Activated CD4-positive, alpha-beta T cell treated with anti-CD3 and anti-CD28 coated beads, Interleukin-2, amount 50 U/mL, for 48 hours (primary cell): ENCODE measurements at regions not wholly inside any gene's neighbourhood (a gene's known extent, or its start where the extent isn't known, plus 50 kb on each side); places are given as distances from the start of the nearest gene placed in this dataset.
"Not testable (repeated sequence)": the region's sequence is repeated elsewhere in the genome, so short reads cannot be mapped to it uniquely, and the experiment has no call there.

ENCODE experiments used
- DNase-seq, 2 experiments: peaks; one replicate each; pipeline ENCODE4 v3.0.0-alpha.2; 2020

DNA sequence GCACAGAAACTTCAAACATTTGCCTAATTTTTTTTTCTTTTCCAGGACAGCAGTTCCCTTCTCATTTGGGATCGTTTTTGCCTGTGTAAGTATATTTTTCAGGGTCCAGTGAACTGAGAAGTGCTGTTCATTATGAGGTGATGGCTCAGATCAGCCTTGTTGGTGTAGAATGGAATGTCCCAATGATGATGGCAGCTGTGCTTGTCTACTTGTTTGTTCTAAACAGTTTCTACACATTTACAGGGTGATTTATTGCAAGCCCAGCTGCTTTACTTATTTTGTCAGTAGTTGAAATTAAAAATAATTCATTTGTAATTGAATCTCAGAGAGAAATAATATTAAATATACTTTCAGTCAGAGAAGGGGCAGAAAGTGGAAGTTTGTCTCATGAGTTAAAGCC is 337.6 kb upstream of the SEMA6A start:
- DNase-seq: no peak

DNA sequence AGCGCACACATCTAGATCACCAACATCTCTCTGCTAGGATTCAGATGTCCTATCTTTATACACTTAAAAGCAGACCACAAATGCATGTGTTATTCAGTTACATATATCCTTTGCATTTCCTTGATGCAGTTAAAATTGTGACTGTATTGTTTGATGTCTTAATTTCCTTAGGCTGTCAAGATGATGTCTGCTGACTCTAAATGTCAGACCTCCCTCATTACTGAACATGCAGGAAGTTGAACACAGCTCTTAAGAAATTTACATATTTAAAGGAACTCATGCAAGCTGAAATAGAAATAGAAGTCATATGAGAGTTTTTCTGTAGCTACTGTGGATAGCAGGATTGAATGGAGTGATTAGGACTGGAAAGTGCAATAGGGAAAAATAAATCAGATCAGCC is 336.5 kb upstream of the SEMA6A start:
- DNase-seq: no peak

DNA sequence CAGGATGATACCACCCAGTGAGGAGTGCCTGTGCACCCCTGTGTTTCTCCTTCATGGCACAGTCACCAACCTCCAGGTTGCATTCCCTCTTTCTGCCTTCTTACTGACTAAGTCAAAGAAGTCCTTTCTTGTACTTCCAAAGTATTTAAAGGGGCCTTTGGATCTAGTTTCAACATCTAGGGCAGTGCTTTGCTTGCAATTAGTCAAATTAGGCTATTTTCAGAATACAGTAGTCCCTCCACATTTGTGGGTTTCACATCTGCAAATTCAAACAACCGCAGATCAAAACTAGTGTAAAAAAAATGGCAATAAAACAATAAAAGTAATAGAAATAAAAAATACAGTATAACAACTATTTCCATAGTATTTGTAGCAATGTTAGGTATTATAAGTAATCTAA is 333.9 kb upstream of the SEMA6A start:
- no peak for DNase-seq

DNA sequence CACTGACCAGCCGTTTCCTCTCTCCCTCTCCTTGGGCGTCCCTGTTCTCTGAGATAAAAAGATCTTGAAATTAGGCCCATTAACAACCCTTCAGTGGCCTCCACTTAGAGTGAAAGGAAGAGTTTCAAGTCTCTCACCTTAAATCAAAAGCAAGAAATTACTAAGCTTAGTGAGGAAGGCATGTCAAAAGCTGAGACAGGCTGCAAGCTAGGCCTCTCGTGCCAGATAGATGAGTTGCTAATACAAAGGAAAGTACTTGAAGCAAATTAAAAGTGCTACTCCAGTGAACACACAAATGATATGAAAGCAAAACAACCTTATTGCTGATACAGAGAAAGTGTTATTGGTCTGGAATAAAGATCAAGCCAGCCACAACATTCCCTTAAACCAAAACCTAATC is 331.3 kb upstream of the SEMA6A start:
- no peak for DNase-seq

DNA sequence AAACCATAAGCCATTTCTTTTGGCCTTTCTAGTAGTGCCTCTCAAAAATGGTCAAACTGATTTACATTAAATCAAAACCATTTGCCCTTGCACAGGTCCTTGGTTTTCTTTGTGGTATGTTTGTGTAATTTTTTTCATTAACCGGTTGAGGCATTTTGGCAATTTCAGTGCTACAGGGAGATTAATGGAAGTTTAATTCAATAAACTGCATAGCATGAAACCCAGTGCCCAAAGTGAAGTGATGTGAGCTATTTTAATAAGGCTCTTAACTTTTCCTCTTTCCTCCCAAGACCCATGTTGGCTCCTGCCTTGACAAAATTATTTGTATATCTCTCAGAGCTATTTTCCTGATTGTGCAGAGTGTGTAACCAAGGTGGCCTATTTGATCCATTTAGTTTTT is 326.2 kb upstream of the SEMA6A start:
- no peak for DNase-seq

DNA sequence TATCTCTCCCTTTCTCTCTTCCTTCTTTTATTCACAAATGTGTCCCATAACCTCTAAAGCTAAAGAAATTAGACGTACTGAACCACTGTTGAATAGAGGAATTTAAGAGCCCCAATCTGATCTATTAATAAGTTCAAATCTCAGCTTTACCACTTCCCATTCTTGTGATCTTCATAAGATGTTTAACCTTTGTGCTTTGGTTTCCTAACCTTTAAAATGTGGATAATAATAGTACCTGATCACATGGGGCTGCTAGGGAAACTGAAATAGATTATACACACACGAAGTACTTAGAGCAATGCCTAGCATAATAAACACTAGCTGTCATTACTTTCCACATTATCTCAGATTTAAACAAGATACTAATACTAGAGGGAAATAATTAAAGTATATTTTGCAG is 324.3 kb upstream of the SEMA6A start:
- no peak for DNase-seq

DNA sequence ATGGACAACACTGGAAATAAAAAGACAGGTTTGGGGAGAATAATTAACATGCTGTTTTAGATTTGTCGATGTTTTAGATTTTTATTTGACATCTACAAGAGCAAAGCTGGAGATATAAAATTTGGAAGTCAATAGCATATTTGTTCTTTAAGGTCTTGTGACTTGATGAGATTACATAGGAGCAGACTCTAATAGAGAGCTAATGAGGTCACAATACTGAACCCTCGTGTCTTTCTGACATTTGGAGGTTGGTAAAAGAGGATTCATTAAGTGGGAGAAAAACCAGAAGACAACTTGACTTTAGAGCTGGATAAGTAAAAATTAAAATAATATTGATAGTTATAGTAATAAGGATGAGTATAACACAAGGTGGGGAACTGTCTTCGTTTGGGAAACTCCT is 322.7 kb upstream of the SEMA6A start:
- DNase-seq: no peak

DNA sequence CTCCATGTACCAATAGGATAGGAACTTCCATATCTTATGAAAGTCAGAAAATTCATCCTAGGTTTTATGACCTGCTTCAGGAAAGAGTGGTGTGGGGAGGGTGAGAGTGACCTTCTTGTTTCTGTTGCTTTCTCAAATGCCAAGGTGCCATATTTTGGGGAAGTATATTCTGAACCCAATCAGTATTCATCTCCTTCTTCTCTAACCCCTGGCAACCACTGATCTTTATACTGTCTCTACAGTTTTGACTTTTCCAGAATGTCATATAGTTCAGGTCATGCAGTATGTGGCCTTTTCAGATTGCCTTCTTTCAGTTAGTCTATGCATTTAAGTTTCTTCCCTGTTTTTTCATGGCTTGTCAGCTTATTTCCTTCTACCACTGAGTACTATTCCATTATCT is 321.4 kb upstream of the SEMA6A start:
- DNase-seq: no peak

DNA sequence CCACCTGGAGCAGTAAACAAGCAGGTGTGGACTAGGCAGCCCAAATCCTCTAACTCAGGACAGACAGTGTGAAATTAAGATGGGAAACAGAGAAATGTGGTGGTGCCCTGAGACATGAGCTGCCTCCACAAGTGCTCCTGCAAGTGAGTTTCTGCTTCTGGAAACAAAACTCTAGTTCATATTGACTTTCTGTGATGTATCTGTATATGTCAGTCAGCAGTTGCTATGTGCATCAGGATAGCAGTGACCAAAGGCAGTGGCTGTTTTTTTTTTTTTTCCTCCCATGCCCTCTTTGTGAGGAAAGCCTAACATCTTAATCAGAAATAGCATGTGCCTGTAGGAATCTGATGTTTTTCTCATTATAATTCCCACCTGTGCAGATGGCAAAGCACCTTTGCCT is 318.4 kb upstream of the SEMA6A start:
- no peak for DNase-seq

DNA sequence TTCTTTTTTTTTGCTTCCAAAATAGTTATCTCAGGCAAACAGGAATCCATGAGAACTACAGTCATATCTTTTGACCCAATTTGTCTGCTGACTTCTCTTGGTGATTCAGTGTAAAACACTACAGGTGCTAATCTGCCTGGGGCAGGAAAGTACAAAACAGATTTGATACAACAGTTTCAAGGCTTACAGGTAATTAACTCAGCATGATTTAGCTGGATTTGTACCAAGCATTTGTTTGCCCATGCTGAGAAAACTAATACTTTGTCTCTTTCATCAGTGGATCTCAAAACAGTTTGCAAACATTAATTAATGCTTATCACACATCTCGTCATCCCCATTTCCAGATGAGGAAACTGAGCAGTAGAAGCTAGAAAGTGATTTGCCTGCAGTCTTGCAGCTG is 312.5 kb upstream of the SEMA6A start:
- DNase-seq: no peak

DNA sequence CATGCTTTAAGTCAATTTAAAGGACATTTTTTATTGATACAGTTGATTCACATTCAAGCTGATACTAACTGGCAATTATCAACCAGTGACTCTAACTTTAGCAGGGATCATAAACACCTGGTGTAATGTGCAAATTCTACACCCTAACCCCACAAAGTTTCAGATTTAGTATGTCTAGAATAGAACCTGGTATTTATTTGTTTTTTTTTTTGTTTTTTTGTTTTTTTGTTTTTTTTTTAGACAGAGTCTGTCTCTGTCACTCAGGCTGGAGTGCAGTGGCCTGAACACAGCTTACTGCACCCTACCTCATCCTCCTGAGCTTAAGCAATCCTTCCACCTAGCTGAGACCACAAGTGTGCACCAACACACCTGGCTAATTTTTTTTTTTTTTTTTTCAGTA is 311.2 kb upstream of the SEMA6A start:
- DNase-seq: no peak

DNA sequence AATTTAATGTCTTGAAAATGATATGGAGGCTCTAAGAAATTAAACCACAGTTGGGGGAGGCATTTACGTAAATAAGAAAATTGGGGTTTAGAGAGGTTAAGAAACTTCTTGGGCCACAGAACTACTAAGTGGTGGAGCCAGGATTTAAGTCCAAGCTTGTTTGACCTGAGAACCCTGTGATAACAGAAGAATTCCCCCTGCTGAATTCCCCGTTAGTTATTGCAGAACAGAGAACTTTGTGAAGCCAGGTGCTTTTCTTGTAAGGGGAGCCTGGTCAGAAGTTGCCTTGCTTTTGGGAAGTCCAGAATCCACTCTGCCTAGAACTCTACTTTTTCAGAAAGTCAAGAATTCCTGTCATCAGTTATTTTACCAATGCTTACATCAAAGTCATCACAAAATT is 309.3 kb upstream of the SEMA6A start:
- no peak for DNase-seq

DNA sequence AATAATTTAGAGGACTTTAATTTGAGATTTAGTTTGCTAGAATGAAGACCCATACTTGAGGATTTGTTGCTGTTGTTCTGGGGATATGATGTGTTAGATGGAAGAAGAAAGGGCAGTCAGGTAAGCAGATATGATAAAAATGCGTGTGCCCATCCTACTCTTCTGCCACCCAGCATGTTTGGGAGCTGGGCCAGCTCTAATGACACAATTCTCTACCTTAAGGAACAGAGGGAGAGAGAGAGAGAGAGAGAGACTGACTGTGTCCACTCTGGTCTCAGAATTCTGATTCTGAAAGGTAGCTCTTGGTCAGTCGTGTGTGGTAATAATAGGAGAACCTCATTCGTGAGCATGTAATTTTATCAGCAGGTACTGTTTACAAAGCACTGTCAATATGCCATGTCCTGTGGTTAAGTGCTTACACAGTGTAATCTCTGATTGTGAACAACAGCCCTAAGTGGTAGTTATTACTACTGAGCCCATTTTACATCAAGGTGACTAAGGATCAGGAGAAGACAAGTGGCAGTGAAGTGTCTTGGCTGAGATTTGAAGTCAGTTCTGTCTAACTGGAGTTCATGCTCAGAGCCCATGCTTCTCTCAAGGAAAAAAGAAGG is 307.4 kb upstream of the SEMA6A start:
- DNase-seq: no peak

DNA sequence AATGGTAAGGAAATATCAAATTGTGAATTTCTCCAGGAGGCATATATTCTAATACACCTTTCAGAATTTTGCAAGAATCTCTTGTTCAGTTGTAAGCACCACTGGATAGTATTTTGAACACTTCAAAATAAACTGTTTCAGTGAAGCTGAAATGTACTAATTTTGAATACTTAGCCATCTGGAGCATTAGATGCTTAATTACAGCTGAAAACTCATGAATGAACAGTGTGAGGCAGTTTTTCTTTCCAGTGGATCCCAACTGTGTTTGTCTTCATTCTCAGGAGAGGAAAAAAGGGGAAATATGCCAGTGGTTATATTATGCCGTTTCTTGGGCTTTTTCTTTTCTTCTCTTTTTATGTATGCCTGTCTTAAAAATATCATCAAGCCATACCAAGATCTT is 306.0 kb upstream of the SEMA6A start:
- DNase-seq: no peak

DNA sequence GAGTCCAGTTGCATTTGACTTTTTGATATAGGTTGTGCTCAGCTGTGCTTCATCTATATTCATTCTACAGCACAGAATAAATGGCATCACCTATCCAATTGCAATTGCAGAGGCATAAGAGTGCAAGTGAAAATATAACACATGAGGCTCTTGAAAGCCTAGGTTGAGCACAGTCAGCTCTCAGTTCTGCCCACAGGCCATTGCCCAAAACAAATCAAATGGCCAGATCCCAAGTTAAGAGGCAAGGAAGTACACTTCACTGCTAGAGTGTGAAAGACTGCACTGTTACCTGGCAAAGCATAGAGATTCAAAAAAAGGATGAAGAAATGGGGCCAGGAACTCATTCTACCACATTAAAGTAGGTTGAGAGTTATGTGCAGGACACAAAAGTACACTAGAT is 305.5 kb upstream of the SEMA6A start:
- DNase-seq: no peak

DNA sequence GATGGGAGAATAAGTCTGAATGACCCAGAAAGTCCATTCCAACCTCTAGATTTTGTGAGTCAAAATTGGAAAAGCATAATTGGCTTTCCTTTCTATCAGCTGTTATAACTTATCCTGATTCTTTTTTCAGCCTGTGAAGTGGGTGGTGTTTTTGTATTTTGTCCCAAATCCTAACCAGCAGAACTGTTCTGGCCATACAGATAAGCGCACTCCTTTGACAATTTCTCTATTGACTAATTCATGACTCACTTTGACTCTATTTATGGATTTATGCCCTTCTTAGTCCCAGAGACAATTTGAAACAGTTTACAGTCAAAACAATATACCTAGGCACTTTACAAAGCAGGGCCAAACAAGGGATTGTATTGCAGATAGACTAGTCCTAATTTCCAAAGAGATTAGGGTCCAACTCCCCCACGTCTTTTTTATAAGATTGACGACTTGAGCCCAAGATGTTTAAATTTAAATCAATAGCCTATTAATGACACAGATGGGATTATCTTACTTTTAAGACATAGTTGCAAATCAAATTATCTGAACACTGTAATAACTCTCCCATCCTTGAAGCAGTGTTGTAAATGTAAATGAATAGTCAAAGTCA is 301.7 kb upstream of the SEMA6A start:
- DNase-seq: no peak

DNA sequence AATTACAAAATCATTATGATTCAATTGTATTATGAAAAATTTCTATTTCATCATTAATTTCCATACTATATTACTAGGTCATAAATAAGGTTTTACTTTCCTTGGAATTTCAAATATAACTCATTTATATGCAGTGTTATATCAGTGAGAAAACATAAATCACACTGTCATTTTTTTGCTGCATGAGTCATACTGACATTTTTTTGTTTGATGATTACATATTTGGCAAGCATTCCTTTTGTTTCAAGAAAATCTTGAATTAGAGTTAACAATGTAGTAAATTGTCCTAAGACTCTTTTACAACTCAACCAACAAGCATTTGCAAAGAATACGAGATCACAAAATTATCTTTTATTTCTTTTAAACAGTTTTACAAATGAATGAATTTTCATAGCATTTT is 298.4 kb upstream of the SEMA6A start:
- DNase-seq: no peak

DNA sequence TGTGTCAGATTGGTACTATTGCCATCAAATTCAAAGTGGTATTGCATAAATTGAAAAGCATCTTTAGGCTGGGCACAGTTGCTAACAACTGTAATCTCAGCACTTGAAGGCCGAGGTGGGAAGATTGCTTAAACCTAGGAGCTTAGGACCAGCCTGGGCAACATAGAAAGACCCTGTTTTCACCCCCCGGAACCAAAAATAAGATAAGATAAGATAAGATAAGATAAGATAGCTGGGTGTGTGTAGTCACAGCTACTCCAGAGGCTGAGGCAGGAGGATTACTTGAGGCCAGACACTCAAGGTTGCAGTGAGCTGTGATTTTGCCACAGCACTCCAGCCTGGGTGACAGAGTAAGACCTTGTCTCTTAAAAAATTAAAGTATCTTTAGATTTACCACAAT is 297.9 kb upstream of the SEMA6A start:
- DNase-seq: no peak

DNA sequence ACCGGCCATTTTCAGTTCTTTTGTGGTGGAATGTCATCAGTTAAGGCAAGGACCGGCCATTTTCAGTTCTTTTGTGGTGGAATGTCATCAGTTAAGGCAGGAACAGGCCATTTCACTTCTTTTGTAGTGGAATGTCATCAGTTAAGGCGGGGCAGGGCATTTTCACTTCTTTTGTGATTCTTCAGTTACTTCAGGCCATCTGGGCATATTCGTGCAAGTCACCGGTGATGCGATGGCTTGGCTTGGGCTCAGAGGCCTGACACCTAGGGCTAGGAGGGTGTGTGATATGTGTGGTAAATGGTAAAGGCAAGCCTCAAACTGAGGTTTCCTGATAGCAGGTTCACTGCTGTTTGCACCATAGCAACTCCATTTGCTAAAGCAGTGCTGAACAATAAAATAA is 293.2 kb upstream of the SEMA6A start:
- DNase-seq: not testable (repeated sequence)

DNA sequence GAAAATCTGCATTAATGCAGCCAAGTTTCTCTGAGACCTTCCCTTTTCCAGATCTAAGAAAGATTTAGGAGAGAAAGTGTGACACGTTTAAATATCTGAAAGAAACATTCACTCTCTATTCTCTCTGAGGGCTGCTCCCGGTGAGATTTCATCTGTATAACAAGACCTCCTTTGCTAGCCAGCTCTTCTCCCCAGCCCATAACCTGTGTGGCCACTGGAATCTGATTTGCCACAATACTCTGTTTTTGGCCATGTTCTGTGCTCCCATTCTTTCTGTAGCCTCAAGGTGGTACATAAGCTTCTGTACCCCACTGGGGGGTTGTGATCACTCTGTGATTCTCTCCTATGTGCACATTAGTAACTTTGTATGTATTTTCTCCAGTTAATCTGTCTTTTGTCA is 291.0 kb upstream of the SEMA6A start:
- DNase-seq: no peak

DNA sequence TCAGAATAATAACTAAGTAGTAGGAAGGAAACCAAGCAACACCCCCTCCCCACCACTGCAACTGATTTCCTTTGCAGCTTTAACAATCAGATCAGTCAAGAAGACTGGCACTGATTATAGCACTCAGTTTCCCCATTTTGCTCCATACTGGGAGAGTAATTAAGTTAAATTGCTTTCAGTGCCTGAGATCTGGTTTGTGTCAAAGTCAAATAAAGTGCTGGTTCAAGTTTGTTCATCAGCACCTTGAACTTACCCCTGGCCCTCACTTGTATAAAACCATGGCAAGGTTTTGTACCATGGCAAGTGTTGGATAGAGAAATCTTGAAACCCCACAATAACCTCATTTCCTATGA is 290.2 kb upstream of the SEMA6A start:
- DNase-seq: no peak

DNA sequence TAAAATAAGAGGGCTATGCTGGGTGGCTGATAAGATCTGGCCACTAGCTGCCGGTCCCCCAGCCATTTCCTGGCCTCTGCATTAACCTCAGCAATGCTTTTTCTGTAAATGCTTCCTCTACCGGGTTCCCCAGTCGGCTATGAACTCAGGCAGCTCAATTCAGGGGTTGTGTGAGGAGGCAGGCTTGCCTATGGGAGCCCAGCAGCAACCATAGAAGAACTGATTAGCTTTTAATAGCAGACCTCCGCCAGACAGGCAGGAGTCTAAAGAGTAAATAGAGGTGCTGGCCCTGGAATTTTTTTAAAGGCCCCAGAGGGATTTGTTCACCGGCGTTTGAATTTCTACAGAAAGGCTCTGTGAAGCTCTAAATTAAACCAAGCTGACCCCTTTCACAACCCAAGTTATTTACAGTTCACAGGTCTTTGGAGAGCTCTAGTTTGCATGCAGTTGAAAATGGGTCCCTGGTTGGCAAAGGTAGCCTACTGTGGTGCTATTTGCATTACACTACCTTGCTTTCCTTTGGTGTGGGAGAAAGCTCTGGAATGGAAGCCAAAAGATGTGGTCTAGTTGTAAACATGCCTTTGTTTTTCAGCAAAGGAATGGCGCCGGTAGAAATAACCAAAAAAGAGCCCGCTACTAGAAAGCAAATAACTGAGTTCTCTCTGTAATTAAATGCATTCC is 289.7 kb upstream of the SEMA6A start:
- no peak for DNase-seq

DNA sequence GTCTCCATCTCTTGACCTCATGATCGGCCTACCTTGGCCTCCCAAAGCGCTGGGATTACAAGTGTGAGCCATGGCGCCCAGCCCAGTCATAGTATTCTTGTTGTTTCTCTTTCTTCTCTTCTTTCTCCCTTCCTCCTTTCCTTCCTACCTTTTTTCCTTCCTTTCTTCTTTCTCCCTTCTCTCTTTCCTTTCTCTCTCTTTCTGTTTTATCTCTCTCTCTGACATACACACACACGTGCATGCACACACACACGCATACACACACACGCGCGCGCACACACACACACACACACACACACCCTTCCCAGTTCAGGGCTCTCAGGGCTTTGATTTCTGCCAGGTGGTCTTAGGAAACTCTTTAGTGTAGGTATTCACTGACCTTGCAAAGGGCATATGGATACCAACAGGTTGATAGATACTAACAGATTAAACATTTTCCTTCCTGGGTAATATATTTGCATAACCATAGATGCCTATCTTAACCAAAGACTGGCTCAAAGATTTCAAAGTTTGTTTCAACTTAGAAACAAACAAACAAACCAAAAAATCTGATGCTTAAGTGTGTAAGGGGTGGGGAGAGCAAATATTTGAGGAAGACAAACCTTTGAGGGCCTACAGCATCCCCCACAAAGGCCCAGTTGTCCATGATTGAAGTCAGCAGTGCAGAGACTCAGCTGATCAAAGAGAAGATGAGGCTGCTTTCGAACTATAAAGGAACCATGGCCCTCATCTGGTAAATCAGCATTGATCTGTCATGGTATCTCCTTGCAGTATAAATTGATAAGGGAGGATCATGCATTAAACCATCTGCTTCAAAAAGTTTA is 288.2 kb upstream of the SEMA6A start:
- no peak for DNase-seq

DNA sequence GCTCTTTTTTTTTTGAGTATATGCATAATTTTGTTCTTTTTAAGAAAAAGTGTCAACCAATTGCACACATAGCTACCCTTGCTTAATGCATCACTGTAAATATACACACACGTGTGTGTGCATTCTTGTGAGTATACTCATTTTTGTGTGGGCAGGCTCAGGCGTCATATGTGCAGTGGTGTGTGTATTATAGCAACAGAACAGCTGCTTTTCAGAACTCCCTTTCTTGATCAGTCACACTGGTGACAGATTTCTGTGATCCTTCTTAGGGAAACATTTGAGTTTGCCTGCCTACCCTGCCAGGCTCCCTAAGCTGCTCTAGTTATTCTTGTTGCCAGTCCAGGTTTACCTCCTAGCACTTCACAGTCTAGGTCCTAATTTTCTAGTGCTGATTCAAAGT is 287.0 kb upstream of the SEMA6A start:
- no peak for DNase-seq
